ENCODE measurements at regions not wholly inside any gene's neighbourhood (a gene's known extent, or its start where the extent isn't known, plus 50 kb on each side); places are given as distances from the start of the nearest gene placed in this dataset.

- no peaks in the 10 kb centered on the region for H3K36me3 ChIP-seq (ENCODE audit: control insufficient read depth in 4 of 4, insufficient read depth in 3 of 4, low read depth in 1 of 4, low read length in 3 of 4)
- no peaks in the 10 kb centered on the region for H3K4me1 ChIP-seq (ENCODE audit: control insufficient read depth in 4 of 4, insufficient read depth in 4 of 4, low read length in 3 of 4)
- H3K27me3 ChIP-seq (ENCODE audit: control insufficient read depth in 4 of 4, insufficient read depth in 4 of 4, low read length in 3 of 4) = peaks cover 0 to 2% (median 0%) of the 10 kb centered on the region in 4 donors
- H3K27ac ChIP-seq (ENCODE audit: low read depth in 1 of 2, low read length in 2 of 2) = no peak overlapping the region
- WGBS = 84% methylated on average over 1 of the region's 1 CpG
- no peak overlapping the region for H3K4me3 ChIP-seq (ENCODE audit: low read depth in 1 of 3, low read length in 3 of 3)
- DNase-seq (ENCODE audit: low spot score) = no peak
- TF ChIP-seq NR2F2 (IDR thresholded peaks at IDR 0.05) (no peak), RAD21 (IDR thresholded peaks at IDR 0.05) (no peak), TAF1 (conservative IDR thresholded peaks at IDR 0.05) (no peak), RXRA (IDR thresholded peaks at IDR 0.05) (no peak), JUND (IDR thresholded peaks at IDR 0.05) (no peak)
- TF ChIP-seq, protein P1, sequence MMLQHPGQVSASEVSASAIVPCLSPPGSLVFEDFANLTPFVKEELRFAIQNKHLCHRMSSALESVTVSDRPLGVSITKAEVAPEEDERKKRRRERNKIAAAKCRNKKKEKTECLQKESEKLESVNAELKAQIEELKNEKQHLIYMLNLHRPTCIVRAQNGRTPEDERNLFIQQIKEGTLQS (IDR thresholded peaks at IDR 0.05) = no peak
- TF ChIP-seq, protein P2, sequence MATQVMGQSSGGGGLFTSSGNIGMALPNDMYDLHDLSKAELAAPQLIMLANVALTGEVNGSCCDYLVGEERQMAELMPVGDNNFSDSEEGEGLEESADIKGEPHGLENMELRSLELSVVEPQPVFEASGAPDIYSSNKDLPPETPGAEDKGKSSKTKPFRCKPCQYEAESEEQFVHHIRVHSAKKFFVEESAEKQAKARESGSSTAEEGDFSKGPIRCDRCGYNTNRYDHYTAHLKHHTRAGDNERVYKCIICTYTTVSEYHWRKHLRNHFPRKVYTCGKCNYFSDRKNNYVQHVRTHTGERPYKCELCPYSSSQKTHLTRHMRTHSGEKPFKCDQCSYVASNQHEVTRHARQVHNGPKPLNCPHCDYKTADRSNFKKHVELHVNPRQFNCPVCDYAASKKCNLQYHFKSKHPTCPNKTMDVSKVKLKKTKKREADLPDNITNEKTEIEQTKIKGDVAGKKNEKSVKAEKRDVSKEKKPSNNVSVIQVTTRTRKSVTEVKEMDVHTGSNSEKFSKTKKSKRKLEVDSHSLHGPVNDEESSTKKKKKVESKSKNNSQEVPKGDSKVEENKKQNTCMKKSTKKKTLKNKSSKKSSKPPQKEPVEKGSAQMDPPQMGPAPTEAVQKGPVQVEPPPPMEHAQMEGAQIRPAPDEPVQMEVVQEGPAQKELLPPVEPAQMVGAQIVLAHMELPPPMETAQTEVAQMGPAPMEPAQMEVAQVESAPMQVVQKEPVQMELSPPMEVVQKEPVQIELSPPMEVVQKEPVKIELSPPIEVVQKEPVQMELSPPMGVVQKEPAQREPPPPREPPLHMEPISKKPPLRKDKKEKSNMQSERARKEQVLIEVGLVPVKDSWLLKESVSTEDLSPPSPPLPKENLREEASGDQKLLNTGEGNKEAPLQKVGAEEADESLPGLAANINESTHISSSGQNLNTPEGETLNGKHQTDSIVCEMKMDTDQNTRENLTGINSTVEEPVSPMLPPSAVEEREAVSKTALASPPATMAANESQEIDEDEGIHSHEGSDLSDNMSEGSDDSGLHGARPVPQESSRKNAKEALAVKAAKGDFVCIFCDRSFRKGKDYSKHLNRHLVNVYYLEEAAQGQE (IDR thresholded peaks at IDR 0.05) = no peak
- H3K9ac ChIP-seq (ENCODE audit: low read depth in 1 of 2, low read length in 2 of 2) = no peak overlapping the region
- H3K9me3 ChIP-seq (ENCODE audit: control insufficient read depth in 4 of 4, low read length in 3 of 4) = no peaks in the 10 kb centered on the region
Observed at GRCh38 chr6:78607189-78607588, 260.2 kb upstream of the IRAK1BP1 start.

DNA sequence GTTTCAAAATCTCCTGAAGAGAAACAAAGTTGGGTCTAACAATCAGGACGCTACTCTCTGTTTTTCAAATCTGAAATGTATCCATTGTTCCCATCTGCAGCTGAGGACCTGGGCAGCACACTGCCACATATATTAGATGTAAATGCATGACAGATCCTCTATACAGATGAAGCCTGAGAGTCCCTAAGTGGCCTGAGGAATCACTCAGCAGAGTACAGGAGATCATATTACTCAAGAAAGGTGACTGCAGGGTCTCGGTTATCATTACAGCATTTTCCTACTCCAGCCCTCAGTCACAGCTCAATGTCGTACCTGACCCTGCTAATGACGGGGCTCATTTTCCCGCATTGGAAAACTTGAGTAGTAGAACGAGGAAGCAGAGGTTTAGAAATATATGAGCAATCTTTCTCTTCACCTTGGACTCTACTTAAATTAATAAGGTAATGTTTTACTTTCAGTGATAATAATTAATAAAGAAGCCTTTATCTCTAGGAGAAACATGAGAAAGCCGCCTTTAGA, 256.2 kb upstream of the IRAK1BP1 start:
- Histone ChIP-seq H3K4me3 (ENCODE audit: low read depth in 1 of 3, low read length in 3 of 3) (no peak overlapping the region), H3K9me3 (ENCODE audit: control insufficient read depth in 4 of 4, low read length in 3 of 4) (peaks cover 0 to 6% (median 0%) of the 10 kb centered on the region in 4 donors), H3K4me1 (ENCODE audit: control insufficient read depth in 4 of 4, insufficient read depth in 4 of 4, low read length in 3 of 4) (no peaks in the 10 kb centered on the region), H3K27ac (ENCODE audit: low read depth in 1 of 2, low read length in 2 of 2) (no peak overlapping the region), H3K27me3 (ENCODE audit: control insufficient read depth in 4 of 4, insufficient read depth in 4 of 4, low read length in 3 of 4) (peaks cover 0 to 2% (median 0%) of the 10 kb centered on the region in 4 donors), H3K9ac (ENCODE audit: low read depth in 1 of 2, low read length in 2 of 2) (no peak overlapping the region), H3K36me3 (ENCODE audit: control insufficient read depth in 4 of 4, insufficient read depth in 3 of 4, low read depth in 1 of 4, low read length in 3 of 4) (no peaks in the 10 kb centered on the region)
- WGBS = 83% methylated on average over 7 of the region's 7 CpGs
- DNase-seq (ENCODE audit: low spot score) = no peak
- no peak for TF ChIP-seq JUND (IDR thresholded peaks at IDR 0.05)
- no peak for TF ChIP-seq HNF4A (conservative IDR thresholded peaks at IDR 0.05)
- TF ChIP-seq FOXA2 (IDR thresholded peaks at IDR 0.05) = no peak
- no peak for TF ChIP-seq RXRA (IDR thresholded peaks at IDR 0.05)
- TF ChIP-seq TAF1 (conservative IDR thresholded peaks at IDR 0.05) = no peak
- no peak for TF ChIP-seq ZBTB33 (IDR thresholded peaks at IDR 0.05)
- no peak for TF ChIP-seq FOXA1 (IDR thresholded peaks at IDR 0.05)
- no peak for TF ChIP-seq NR2F2 (IDR thresholded peaks at IDR 0.05)
- no peak for TF ChIP-seq SP1 (IDR thresholded peaks at IDR 0.05)
- TF ChIP-seq RAD21 (IDR thresholded peaks at IDR 0.05) = no peak
- TF ChIP-seq, protein P1 (IDR thresholded peaks at IDR 0.05) = no peak
- TF ChIP-seq EGR1 (IDR thresholded peaks at IDR 0.05; ENCODE audit: low read depth in 2 of 2) = no peak
